Cardiac muscle cell (in vitro differentiated cells and primary cell): ENCODE measurements at regions not wholly inside any gene's neighbourhood (a gene's known extent, or its start where the extent isn't known, plus 50 kb on each side); places are given as distances from the start of the nearest gene placed in this dataset.
A peak's percentile ranks its signal among the peaks of the same experiment; 100 is the strongest.
"Not testable (repeated sequence)": the region's sequence is repeated elsewhere in the genome, so short reads cannot be mapped to it uniquely, and the experiment has no call there.

Source experiments
- DNase-seq, 2 donors: peaks; one replicate each; pipeline versions ENCODE4 v3.0.0 to v3.0.0-alpha.2; 2010 to 2017; ENCODE audit warnings: low read depth in 1 of 2, low spot score in 1 of 2
- H3K27ac ChIP-seq: fragments of 200-600 bp; sonication (generic); 2 replicates; pipeline ENCODE4 v1.5.1; 2016
- H3K27me3 ChIP-seq: fragments of 200-600 bp; sonication (generic); 2 replicates; pipeline ENCODE4 v1.6.0; 2016; ENCODE audit warnings: control low read depth
- H3K36me3 ChIP-seq: fragments of 200-600 bp; sonication (generic); 2 replicates; pipeline ENCODE4 v1.5.1; 2016; ENCODE audit warnings: control low read depth
- H3K4me1 ChIP-seq: fragments of 200-600 bp; sonication (generic); 2 replicates; pipeline ENCODE4 v1.8.1; 2017; ENCODE audit warnings: low read depth, mild to moderate bottlenecking, mixed run types
- H3K4me3 ChIP-seq: fragments of 200-600 bp; sonication (generic); 2 replicates; pipeline ENCODE4 v1.5.1; 2016; ENCODE audit warnings: mild to moderate bottlenecking
- H3K9me3 ChIP-seq: fragments of 200-600 bp; sonication (generic); 2 replicates; pipeline ENCODE4 v1.5.1; 2017; ENCODE audit warnings: low read depth, mild to moderate bottlenecking, control low read depth
- CTCF ChIP-seq: IDR thresholded peaks from 2 replicates; pipeline ENCODE4 v1.5.1; 2012; ENCODE audit warnings: low read depth, mild to moderate bottlenecking, low read length

- DNase-seq = no peak
- Histone ChIP-seq H3K27ac (no peak overlapping the region), H3K4me3 (no peak overlapping the region), H3K4me1 (no peaks in the 10 kb centered on the region), H3K36me3 (no peaks in the 10 kb centered on the region), H3K27me3 (no peaks in the 10 kb centered on the region), H3K9me3 (no peaks in the 10 kb centered on the region)
- no peak for TF ChIP-seq CTCF
Observed at GRCh38 chr4:110424144-110424543, 51.8 kb upstream of the ENPEP start.

GRCh38 chr4:110418641-110419040, 57.3 kb upstream of the ENPEP start:
- Histone ChIP-seq H3K4me3 (no peak overlapping the region), H3K27me3 (no peaks in the 10 kb centered on the region), H3K36me3 (no peaks in the 10 kb centered on the region), H3K9me3 (no peaks in the 10 kb centered on the region), H3K27ac (no peak overlapping the region), H3K4me1 (no peaks in the 10 kb centered on the region)
- no peak for TF ChIP-seq CTCF
- no peak for DNase-seq

GRCh38 chr4:110417136-110417535, 58.8 kb upstream of the ENPEP start:
- no peak for TF ChIP-seq CTCF
- no peaks in the 10 kb centered on the region for H3K9me3 ChIP-seq
- peaks cover 4% of the 10 kb centered on the region for H3K4me1 ChIP-seq
- no peak overlapping the region for H3K4me3 ChIP-seq
- H3K36me3 ChIP-seq = no peaks in the 10 kb centered on the region
- no peaks in the 10 kb centered on the region for H3K27me3 ChIP-seq
- no peak overlapping the region for H3K27ac ChIP-seq
- peak in 1 of 2 donors; percentile 6 for DNase-seq

GRCh38 chr4:110415478-110415877, 60.5 kb upstream of the ENPEP start:
- no peaks in the 10 kb centered on the region for H3K36me3 ChIP-seq
- no peak overlapping the region for H3K4me3 ChIP-seq
- peaks cover 6% of the 10 kb centered on the region for H3K4me1 ChIP-seq
- no peaks in the 10 kb centered on the region for H3K27me3 ChIP-seq
- DNase-seq = no peak
- no peaks in the 10 kb centered on the region for H3K9me3 ChIP-seq
- TF ChIP-seq CTCF = no peak
- no peak overlapping the region for H3K27ac ChIP-seq

- Histone ChIP-seq H3K36me3 (no peaks in the 10 kb centered on the region), H3K4me3 (no peak overlapping the region), H3K27me3 (no peaks in the 10 kb centered on the region), H3K9me3 (no peaks in the 10 kb centered on the region), H3K4me1 (peaks cover 6% of the 10 kb centered on the region), H3K27ac (no peak overlapping the region)
- peak in 1 of 2 donors; percentile 7 for DNase-seq
- no peak for TF ChIP-seq CTCF
Observed at GRCh38 chr4:110415041-110415440, 60.9 kb upstream of the ENPEP start.

- no peaks in the 10 kb centered on the region for H3K36me3 ChIP-seq
- no peak for TF ChIP-seq CTCF
- no peak overlapping the region for H3K27ac ChIP-seq
- H3K4me3 ChIP-seq = no peak overlapping the region
- no peaks in the 10 kb centered on the region for H3K27me3 ChIP-seq
- peak in 1 of 2 donors; percentile 9 for DNase-seq
- no peaks in the 10 kb centered on the region for H3K9me3 ChIP-seq
- H3K4me1 ChIP-seq = peaks cover 6% of the 10 kb centered on the region
Observed at GRCh38 chr4:110414561-110414920, 61.4 kb upstream of the ENPEP start.

GRCh38 chr4:110413807-110414560, 62.0 kb upstream of the ENPEP start:
- H3K27me3 ChIP-seq, H3K4me3 ChIP-seq, H3K27ac ChIP-seq, H3K4me1 ChIP-seq, H3K9me3 ChIP-seq, H3K36me3 ChIP-seq: not testable (repeated sequence)
- DNase-seq = peak in 1 of 2 donors; percentile 58
